H1 (cell line): ENCODE measurements at regions not wholly inside any gene's neighbourhood (a gene's known extent, or its start where the extent isn't known, plus 50 kb on each side); places are given as distances from the start of the nearest gene placed in this dataset.

Experiments
- CTCF ChIP-seq, 3 experiments: IDR thresholded peaks; 1 replicate in 2 of 3; 2 replicates in 1 of 3; pipeline versions ENCODE4 v1.5.1 to v1.6.1; 2011; ENCODE audit warnings: low read length in 3 of 3, mild to moderate bottlenecking in 3 of 3, inconsistent platforms in 2 of 3, low read depth in 1 of 3, moderate library complexity in 1 of 3; ENCODE audit not compliant: insufficient read depth in 1 of 3; ENCODE audit errors: control extremely low read depth in 1 of 3
- JUN ChIP-seq: IDR thresholded peaks from 2 replicates; pipeline ENCODE4 v1.6.1; 2011; ENCODE audit warnings: low read depth, mild to moderate bottlenecking, improper control_type of control experiment, low read length
- KDM1A ChIP-seq: fragments of 200-600, 300-600 bp; sonication (generic); IDR thresholded peaks from 2 replicates; pipeline ENCODE4 v1.7.1; 2016; ENCODE audit warnings: mild to moderate bottlenecking, low read length, borderline replicate concordance
- POU5F1 ChIP-seq: IDR thresholded peaks from 2 replicates; pipeline ENCODE4 v1.6.1; 2011; ENCODE audit warnings: low read depth, mild to moderate bottlenecking, low read length, moderate library complexity
- TAF1 ChIP-seq: IDR thresholded peaks from 2 replicates; pipeline ENCODE4 v1.6.1; 2011; ENCODE audit warnings: mild to moderate bottlenecking, low read depth, low read length
- YY1 ChIP-seq: IDR thresholded peaks from 2 replicates; pipeline ENCODE4 v1.6.1; 2011; ENCODE audit warnings: low read depth, mild to moderate bottlenecking, low read length

DNA sequence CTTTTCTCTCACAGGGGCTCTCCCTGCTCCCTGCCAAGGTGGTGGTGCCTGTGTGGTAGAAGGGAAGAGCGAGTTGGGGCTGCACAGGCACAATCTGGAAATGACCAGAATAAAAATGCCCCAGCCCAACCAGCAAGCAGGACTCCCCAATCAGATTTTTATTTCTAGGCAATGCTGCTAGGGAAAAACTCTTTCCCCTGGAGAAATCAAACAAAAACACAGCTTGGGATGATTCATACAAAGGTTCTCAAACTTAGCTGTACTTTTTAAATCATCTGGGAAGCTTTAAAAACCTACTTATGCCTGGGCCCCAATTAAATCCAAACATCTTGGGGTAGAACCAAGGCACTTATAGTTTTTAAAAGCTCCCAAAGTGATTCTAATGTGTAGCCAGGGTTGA is 243.2 kb downstream of the HTR7 start:
- TF ChIP-seq JUN = no peak
- no peak for TF ChIP-seq POU5F1
- TF ChIP-seq CTCF (IDR thresholded peaks at IDR 0.05; ENCODE audit: control extremely low read depth in 1 of 3, insufficient read depth in 1 of 3, low read depth in 1 of 3, low read length in 3 of 3) = no peak
- TF ChIP-seq TAF1 = no peak
- no peak for TF ChIP-seq KDM1A
- no peak for TF ChIP-seq YY1
